NCI-H1436 (cell line): ENCODE measurements at regions not wholly inside any gene's neighbourhood (a gene's known extent, or its start where the extent isn't known, plus 50 kb on each side); places are given as distances from the start of the nearest gene placed in this dataset.

ENCODE experiments used
- DNase-seq: peaks from one replicate; lab custom pipeline; 2025; lab: John Stamatoyannopoulos, UW

DNA sequence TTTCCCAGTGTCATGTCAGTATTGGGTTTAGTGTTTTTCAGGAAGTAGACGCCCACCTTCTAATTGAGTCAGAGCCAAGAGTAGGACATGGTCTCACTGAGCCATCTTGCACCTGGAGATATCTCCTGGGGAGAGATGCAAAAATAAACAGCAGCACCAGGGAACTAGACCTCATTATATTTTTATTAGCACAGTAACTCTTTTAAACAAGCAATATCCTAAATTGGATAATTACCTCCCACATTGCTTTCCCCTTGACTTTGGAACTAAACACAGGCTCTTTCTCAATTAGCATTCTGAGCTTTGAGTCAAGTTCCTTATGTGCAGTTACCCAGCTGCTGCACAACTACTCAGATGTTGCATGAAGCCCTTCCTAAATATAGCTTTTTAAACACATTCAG, 175.4 kb downstream of the IBTK start:
- DNase-seq, result peak; percentile 77

DNA sequence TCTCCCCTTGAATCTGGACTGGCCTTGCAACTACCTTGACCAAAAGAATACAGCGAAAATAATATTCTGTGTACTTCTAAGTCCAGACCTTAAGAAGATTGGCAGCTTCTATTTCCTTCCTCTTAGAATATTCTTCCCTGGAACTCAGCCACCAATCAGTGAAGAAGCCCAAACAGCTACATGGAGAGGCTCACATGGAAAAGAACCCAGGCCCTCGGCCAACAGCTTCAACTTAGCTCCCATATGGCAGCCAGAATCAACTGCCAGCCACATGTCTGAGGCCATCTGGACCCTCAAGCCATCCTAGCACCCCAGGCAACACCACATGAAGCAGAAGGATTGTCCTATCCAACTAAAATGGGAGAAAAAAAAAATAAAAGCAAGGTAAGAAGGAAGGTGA, 178.8 kb downstream of the IBTK start:
- DNase-seq, result no peak

DNA sequence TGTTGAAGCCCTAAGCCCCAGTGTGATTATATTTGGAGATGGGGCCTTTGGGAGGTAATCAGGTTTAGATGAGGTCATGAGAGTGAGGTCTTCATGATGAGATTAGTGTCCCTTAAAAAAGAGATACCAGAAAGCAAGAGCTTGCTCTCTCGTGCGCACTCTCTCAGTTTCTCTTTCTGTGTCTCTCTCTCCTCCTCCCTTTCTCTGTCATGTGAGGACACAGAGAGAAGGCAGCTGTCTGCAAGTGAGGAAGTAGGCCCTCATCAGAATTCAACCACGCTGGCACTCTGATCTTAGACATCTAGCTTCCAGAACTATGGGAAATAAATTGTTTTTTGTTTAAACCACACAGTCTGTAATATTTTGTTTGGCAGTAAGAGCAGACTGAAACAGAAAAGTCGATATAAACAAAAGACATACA, 180.5 kb downstream of the IBTK start:
- no peak for DNase-seq

DNA sequence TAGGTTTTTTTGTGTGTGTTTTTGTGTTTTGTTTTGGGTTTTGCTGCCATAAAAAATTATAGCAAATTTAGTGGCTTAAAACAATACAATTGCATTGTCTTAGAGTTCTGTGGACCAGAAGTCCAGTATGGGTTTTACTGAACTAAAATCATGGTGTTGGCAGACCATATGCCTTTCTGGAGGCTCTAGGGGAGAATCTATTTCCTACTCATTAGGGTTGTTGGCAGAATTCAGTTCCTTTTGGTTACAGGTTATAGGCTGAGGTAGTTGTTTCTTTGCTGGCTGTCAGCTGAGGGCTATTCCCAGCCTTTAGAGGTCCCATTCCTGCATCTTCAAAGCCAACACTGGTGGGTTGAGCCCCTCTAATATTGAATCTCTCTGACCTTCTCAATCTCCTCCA, 181.3 kb downstream of the IBTK start:
- no peak for DNase-seq

DNA sequence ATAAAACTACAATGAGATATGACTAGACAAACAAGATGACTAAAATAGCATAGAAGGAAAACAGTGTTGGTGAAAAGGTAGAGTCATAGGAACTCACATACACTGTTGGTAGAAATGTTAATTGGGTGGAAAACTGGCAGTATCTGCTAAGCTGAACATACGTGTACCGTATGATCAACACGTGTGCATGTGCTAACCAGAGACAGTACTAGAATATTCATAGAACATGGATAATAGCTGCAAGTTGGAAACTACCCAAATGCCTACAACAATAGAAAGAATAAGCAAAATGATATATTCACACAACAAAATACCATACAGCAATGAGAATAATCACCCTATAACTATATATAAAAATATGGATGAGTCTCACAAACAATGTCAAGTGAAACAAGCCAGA, 184.0 kb downstream of the IBTK start:
- DNase-seq, result no peak

DNA sequence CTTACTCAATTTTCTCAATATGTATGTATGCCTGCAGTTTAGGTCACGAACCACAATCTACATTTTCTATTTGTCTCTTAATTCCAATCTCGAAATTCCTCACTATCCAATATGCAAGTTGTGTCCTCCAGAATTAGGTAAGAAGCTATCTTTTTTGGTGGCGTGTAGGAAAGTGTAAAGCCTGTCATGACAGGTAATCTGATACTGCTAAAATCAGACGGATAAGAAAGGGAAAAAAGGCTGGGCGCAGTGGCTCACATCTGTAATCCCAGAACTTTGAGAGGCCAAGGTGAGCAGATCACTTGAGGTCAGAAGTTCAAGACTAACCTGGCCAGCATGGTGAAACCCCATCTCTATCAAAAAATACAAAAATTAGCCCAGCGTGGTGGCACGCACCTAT, 185.3 kb downstream of the IBTK start:
- DNase-seq, result no peak

DNA sequence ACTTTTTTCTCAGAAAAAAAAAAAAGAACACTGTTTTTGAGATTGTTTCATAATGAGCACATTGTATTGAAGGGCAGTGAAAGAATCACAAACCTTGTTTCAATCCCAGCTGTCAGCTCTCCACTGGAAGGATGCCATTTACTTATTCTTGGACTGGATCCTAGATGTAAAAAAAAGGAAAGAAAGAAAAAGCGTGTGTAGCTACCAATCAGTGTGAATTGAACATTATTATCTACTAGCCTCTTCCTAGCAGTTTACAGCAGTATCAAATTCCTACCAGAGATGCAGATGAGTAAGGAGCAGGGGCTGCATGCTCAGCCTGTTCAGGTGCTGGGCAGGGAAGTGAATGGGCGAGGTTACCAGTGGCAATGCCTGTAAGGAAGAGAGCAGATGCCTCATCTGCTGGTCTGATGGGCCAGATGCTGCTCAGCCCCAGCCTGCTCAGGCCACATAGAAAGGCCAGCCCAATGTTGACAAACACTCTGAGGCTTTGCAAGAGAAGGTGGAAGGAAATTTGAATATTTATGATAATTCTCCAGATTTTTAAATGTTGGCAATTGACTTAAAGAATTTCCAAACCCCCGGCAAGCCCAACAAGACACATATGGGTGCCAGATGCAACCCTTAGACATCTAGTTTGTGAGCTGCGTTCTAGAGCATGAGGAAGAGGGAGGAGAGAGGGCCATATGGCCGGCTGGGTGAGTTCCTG, 189.5 kb downstream of the IBTK start:
- DNase-seq, result no peak

DNA sequence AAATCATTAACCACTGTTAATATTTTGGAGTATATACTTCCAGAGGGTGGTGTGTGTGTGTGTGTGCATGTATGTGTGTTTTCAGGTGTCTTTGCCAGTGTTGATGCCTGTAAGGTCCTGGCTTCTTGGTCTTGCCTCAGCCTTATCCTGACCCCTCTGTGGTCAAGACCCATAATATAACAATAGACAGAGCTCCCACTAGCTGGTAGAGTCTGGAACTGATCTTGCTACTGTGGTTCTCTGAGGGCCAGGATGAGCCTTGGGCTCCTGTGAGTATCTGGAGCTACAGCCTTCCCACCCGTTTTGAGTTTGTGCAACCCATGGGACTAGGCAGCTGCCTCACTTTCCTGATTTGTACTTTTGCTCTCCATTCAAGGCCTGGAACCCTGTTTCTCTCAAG, 191.0 kb downstream of the IBTK start:
- no peak for DNase-seq

DNA sequence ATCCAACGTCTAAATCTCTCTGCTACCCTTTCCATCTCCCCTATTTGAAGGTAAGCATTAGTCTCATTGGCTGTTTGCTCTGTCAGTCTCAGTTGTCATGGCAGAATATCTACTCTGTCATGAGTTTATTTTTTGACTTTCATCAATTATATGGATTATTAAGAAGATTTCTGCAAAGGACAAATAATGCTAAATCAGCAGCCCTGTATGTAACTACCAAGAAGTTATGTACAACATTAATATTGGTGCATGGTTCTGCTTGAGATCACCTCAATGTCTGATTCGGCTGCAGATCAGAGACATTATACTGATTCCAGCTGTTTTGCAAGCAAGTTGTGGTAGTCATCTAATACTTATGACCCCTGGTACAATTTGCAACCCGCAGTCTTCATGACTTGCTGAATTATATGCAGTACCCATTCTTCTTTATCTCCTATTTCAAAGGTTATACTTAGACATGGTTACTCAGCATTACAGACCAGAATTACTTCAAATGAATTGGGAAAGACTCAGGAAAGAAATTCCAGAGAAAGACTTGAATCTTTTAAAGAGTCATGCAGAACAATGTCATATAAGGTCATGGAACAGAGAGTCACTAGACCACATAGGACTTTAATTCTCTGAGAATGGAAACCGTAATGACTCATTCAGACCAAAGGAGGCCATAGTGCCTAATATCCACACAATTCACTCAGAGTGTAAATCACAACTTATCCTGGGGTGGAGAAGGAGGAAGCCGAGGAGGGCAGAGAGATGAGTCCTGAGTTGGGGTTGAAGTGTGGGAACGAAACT, 201.4 kb downstream of the IBTK start:
- DNase-seq, result no peak

DNA sequence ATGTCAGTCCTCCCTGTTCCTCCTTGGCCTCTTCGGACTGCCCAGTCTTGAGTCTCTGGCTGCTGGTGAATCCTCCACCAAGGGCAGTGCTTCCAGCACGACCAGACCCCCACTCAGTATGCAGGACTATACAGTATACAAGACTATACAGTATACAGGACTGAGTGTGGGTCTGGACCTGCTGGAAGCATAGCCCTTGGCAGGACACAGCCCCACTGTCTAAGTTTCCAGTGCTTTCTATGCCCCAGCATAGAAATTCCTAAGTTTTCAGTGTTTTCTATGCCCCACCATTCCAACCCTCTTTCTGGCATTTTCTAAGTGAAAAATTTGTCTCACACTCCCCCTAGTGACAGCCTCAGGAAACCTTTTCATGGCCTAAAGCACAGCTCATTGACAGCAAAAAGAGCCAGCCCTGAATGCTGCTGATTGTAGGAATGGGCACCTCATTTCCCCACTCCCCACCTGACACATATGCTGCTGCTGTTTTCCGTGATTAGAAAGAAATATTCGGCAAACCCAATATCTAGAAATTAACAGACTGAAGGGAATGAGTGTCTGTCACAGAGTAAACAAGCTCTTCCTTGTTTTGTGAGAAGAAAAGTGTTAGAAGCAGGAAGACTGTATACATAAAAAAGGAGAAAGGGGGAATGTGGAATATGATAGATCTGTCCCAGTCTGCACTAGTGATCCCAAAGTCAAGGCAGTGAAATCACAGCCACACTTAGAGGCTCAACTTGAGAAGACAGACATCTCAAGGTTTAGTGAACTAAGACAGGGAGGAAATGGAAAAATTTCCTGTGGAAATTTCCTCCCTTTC, 206.9 kb downstream of the IBTK start:
- no peak for DNase-seq

DNA sequence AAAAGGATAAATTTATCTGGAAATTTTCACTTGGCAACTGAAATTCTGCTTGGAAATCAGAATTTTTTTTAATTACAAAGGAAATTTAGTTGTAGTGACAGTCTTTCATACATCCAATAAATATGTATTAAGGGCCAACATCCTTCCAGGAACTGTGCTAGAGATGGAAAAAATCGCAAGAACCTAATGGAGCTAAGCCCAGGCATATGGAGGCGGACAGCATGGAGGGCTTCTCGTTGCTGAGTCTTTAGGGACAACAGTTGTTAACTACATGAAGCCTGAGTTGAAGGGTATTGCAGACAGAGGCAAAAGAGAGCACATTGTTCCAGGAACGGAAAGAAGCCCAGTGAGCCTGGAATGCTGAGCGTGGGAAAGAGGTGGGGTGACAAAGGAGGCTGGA, 208.9 kb downstream of the IBTK start:
- DNase-seq, result no peak

DNA sequence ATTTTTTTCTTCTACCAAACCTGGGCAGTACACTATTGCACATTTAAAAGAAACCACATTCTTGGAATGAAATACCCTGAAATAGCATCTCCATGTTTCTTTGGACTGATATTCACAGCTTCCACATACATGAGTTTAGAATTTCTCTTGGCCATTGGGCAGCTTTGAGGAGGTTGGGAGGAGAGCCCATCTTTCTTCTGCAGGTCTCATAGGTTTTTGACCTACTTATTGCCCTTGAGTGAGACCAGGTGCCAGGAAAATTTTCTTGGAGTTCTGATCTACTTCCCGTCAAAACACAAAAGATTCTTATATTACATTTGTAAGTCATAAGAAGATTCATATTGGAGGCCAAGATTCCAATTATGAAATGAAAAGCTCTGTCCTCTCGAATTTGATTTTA, 212.0 kb downstream of the IBTK start:
- DNase-seq, result no peak

DNA sequence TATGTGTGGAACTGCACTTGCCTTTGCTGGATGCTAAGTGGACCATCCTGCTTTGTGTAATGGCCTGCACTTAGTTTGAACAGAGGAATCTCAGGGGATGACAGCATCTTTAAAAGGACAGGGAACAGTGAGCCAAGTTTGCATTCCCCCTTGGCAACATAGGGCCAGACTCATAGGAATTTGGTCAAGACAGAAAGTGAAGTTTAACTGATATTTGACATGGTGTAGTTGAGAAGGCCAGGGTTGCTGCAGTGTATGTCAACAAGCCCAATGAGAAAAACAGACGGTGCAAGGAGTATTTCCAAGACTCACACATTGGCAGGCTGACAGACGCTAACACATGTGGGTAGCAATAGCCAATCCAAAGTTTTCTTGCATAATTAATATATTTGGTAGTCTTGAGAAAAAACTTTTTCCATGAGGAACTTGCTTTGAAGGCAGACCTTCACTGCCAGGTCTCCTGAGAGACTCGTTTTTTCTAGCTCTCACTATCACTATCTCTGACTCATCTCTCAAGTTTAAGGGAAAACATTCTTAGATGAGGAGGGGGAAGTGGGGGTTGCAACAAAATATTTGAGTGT, 213.8 kb downstream of the IBTK start:
- no peak for DNase-seq

DNA sequence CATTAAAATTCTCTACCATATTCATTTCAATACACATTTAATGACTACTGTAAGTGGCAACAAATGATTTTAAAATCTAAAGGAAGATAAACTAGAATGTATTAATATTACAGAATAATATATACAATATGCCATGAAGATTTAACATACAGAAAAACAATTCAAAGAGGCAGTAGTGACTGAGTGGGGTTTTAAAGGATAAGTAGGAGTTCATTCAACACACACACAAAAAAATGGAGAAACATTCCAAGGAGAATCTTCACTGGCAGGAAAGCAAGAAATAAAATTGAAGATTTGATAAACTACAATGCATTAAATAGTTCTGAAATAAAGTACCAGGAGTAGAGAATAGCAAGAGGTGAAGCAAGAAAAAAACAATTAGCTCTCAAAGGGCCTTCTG, 215.1 kb downstream of the IBTK start:
- no peak for DNase-seq

DNA sequence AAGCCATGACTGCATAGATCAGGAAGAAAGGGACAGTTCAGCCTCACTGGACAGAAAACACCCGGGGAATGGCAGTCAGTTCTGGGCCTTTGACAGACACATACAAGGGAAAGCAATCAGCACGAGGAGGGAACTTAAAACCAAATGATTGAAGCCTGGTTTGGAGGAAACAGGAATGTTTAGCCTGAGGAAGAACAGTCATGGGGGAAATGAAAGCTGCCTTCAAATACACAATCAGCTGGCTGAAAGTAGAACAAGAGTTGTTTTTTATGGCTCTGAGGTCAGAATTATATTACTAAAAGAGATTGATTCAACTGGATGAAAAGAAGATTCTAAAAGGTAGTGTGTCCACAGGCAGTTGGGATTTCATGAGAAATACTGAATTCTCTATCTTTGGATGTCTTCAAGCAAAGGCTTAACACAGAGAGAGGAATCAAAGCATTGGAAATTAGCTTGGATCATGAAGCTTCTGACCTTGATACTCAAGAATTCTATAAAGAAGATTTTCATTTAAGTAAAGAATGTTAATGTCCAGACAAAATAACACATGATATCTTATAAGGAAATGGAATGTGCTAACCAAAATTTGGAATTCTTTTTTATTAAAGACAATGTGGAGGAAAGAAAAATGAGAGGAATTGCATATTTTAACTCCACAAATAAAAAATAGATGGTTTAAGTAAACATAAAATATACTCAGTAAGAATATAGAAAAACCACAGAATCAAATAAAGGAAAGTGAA, 216.6 kb downstream of the IBTK start:
- DNase-seq, result no peak

DNA sequence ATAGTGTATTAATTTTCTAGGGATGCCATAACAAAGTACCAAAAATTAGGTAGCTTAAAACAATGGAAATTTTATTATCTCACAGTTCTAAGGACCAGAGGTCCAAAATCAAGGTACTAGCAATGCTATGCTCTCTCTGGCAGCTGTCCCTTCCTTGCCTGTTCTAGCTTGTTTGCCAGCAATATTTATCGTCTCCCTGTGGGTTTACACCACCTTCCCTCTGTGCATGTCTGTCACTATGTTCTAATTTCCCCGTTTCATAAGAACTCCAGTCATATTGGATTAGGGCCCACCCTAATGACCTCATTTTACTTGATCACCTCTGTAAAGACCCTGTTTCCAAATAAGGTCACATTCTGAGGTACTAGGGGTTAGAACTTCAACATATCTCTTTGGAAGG, 217.2 kb downstream of the IBTK start:
- DNase-seq, result no peak

DNA sequence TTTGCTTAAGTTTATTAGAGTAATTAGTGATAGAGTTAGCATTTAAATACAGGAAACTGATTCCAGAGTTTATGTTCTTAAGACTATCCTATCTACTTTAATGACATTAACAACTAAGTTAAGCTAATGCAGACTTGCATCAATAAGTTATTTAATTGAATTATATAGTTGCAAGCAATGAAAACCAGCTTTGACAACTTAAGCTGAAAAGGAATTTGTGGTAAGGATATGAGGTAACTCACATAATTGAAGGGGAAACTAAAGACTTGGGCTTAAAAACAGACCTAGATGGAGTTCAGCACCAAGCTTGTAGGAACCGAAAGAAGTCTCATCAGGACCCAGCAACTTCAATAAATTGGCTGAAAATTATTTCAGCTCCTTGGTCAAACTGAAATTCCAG, 222.3 kb downstream of the IBTK start:
- DNase-seq, result no peak

DNA sequence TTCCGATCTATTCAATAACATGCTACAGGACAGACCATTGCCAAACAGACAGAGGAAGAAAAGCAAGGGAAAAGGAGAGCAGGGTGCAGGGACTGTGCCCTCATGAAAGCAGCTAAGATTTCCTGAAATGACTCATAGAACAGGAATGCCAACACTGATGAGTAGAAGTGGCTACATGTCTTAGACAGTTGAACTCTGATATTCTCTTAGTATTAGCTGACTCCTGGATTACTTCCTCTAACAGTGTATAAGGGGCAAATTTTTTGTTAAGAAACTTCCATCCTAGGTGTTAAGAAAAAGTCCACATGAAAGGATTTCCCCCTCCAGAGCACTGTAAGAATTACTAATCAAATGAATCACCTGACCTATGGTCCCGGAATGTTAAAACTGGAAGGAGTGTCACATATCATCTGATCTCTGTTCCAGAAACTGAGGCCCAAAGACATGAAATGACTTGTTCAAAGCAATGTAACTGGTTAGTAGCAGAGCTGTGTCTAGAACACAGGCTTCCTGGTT, 224.9 kb downstream of the IBTK start:
- no peak for DNase-seq

DNA sequence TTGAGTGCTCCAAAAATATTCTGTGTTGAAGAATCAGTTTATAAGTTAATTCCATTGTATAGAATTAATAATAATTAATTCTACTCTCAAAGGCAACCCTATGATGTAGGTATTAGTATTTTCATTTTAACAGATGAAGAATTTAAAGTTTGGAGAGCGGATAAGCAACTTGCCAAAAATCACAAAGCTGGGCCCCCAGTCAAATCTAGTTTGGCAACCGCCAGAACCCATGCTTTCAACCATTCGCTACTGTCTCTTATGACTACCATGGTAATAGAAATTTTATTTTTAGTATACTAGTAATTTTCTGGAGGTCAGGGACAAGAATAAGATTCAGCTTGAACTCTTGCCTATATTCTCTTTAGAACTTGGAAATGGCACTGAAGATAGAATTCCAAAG, 229.8 kb downstream of the IBTK start:
- DNase-seq, result no peak

DNA sequence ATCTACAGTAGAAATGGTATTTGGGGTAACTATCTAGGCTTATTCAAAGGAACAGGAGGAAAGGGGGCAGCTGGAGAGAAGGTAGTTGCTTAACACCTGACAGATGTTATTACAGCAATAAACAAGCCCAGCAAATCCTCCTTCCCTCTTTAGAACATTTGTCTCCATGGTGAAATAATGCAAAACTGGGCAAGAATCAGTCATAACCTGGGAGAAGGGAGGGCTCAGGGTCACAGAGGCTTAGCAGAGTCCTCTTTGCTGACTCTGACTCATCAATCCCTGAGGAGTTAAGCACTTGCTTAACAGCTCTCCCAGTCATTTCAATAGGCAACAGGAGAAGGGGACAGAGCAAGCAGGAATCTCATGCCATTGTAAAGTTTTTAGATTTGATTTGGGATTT, 230.3 kb downstream of the IBTK start:
- DNase-seq, result no peak

DNA sequence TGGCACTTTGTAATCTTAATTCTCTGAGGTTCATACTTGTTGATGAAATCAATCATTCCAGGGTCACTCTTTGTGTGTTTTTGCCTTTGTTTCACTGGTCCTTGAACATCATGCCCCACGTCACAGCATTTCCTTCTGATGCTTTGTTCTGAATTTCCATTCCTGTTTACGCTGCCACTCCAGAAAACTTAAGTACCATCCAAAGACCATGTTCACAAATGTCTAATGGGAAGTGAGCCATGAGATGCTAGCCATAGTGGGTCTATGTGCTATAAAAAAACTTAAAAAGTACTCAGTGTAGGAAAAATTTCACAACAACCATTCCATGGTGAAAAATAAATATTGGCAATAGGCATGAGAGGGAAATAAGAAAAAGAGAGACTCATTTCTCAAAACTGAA, 232.0 kb downstream of the IBTK start:
- DNase-seq, result no peak

DNA sequence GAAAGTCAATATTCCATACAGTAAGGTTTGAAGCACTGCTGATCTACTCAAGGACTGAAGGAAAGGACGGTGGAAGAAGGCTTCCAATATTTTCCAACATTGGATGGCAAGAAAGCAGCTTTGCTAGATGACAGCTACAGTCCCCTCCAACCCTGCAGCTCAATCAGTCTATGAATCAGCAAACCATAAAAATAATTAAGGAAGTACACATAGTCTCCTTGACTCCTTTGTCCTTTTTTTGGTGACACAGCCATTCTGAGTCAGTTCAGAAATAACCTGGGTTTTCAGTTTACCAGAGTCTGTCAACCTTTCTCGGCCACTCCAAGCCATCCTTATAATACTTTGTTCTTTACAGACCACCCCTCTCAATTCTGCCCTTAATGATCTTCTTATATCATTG, 232.5 kb downstream of the IBTK start:
- no peak for DNase-seq
